ENCODE measurements at regions not wholly inside any gene's neighbourhood (a gene's known extent, or its start where the extent isn't known, plus 50 kb on each side); places are given as distances from the start of the nearest gene placed in this dataset.

DNA sequence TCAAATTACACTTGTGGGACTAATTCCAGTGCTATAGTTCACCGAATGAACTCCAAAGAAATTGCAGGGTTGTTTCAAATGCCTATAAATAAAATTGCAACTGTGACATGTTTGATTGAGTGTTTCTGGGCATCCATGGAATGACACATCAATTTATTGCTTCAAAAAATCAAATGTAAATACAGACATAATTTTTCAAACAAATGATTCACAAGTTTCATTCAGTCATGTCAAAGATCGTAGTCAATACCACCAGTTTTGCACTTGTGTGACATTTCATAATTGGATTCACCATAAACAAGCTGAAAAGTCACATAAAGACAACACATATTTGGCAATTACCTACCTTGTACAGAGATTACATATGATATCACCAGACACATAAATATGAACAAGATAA, 350.8 kb downstream of the CDH2 start:
- DNase-seq (ENCODE audit: low read depth): no peak

- no peak for DNase-seq (ENCODE audit: low read depth)
Measured at GRCh38 chr18:27825689-27826088, 351.2 kb downstream of the CDH2 start.

GRCh38 chr18:27824841-27825681, 351.9 kb downstream of the CDH2 start:
- DNase-seq (ENCODE audit: low read depth): no peak

DNA sequence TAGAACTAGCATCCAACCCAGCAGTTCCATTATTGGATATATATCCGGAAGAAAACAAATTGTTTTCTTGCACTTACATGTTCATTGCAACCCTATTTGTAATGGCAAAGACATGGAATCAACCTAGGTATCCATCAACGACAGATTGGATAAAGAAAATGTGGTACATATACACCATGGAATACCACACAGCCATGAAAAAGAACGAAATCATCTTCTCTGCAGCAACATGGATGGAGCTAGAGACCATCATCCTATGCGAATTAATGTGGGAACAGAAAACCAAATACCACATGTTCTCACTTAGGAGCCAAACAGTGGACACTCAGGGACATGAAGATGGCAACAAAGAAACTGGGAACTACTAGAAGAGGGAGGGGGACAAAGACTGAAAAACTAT, 352.7 kb downstream of the CDH2 start:
- DNase-seq (ENCODE audit: low read depth): no peak

DNA sequence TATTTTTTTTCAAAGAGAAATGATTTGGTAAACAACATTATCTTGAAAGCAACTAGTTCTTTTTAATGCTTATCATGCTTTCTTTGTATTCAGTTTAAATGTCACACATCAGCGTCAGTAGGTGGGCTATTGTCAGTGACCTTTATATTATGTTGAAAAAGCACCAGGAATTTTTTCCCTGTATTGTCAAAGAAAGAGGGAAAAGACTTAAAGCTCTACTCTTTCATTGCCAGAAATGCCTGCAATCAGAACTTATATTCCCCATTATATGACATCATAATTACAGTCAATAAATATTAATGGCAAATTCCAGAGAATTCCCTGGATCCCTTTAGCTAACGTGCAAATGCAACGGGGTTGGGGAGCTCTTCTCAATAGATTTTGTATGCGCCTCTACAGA, 353.9 kb downstream of the CDH2 start:
- no peak for DNase-seq (ENCODE audit: low read depth)

DNA sequence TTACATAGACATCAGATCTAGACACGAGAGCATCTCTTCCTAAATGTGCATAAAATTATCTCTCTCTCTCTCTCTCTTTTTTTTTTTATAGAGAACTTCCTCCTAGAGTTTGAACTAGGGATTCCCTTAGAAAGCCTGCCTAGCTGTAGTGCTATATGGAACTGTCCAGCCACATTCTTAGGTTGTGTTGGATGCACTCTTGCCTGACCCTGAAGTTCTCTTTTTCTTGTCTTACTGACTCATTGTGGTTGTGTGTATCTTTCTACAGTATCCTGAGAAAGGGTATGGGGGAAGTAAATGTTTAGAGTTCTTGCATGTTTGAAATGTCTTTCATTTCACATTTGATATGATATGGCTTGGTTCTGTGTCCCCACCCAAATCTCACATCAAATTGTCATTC, 368.2 kb downstream of the CDH2 start:
- peak; percentile 57 for DNase-seq (ENCODE audit: low read depth)

DNA sequence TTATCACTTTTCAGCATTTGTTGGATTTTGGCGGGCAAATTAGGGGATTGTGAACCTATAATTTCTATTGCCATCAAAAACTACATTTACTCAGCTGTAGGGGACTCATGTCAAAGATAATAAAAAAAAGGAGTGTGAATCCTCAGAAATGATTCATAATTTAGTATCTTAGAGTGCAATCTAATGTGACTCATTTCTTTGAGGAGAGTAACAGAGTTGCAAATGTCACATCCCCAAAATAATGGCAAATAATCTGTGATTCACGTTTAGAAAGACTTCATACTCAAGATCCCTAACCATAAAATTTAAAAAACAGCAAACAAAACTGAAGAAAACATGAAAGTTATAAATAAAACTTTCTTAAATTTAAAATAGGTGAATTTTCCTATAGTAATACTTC, 373.0 kb downstream of the CDH2 start:
- peak; percentile 59 for DNase-seq (ENCODE audit: low read depth)

DNA sequence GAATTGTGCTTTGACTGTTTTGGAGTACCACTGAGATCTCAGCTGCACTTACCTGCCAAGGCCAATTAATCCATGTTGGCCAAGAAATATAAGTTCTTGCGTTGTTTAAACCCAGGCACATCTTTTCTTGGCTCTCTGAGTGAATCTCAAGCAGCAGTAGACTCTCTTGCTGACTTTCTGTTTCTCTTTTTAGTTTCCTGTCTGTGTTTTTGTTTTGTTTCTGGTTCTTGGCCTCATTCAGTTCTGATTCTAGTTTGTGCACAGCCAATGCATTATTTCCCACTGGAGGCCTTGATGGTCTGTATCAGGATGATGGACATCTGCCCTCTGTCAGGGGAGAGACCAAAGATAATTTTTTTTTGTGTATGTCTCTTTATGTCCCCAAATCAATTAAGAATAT, 379.4 kb downstream of the CDH2 start:
- no peak for DNase-seq (ENCODE audit: low read depth)

DNA sequence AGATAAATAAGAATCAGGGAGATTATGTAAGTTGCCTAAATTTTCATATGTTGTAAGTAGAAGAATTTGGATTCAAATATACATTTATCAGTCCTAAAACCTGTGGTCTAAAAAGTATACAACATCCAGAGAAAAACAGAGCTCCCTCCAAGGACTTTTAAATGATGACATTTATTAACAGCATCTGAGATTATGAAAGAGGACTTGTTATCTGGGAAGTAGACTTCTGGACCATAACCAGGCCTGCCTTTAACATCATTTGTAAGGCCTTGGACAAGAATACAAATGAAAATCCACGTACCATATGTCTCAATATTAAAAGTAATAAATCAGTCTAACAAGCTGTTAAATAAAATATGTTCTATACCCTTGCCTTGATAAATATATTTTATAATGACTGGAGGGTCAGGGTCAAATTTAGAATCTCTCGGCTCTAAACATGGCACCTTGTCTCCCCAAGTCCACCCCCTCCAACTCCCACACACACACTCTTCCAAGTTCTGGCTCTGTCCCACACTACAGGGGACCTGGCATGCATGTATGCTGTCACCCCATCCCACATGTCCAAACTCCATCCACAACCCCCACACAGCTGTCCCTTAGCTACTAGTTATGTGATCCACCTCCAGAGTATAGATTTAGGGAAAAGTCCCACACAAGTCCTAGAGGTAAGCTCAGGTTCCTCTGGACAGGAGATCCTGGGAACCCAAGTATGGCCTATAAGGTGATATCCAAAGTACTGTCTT, 382.6 kb downstream of the CDH2 start:
- no peak for DNase-seq (ENCODE audit: low read depth)

DNA sequence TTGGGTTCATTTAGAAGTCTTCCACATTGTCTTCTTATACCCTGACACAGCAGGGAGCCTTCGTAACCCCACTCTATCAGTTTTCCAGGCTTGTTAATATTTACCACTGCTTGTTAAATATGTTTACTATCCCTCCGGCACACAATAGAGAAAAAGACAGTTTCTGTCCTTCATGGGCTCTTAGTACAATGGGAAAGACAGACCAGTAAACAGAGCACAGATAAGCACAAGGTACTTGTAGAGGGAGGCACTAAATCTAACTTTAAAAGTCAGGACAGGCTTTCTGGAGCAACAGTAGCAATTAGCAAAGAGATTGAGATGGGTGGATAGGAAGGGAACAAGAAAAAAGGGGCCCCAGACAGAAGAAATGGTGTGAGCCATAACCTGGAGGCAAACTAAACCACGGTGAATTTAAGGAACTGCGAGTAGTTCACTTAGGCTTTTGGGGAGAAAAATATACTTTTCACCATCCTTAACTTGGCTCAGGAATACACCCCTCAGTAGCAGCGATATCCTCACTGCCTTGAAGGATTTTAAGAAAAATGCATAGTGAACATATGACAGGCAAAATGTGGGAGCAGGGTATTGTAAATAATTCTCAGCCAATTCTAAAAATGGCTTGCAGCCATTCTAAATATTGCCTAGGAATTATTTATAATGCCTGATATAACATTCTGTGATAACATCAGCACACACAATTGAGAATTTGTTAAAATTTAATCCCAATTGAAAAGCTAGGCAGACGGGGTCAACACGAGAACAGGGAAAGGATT, 383.7 kb downstream of the CDH2 start:
- no peak for DNase-seq (ENCODE audit: low read depth)

GRCh38 chr18:27789406-27789805, 387.5 kb downstream of the CDH2 start:
- DNase-seq (ENCODE audit: low read depth): no peak

DNA sequence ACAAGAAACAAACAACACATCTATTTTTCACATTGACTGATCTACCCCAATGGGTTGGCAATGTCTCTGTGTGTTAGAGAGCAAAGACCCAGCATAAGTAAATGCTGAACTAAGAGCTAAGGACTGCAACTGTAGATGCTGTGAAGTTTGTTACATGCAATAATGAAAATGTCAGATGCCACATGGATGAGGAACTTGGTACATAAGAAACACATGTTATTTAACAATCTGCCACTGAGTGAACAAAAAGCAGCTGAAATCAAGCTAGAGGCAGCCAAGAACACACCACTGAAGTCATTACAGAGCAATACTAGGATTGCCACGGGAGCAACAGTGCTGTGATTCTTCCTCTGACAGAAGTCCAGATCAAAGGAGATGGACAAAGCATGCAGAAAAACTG, 389.4 kb downstream of the CDH2 start:
- DNase-seq (ENCODE audit: low read depth): no peak

DNA sequence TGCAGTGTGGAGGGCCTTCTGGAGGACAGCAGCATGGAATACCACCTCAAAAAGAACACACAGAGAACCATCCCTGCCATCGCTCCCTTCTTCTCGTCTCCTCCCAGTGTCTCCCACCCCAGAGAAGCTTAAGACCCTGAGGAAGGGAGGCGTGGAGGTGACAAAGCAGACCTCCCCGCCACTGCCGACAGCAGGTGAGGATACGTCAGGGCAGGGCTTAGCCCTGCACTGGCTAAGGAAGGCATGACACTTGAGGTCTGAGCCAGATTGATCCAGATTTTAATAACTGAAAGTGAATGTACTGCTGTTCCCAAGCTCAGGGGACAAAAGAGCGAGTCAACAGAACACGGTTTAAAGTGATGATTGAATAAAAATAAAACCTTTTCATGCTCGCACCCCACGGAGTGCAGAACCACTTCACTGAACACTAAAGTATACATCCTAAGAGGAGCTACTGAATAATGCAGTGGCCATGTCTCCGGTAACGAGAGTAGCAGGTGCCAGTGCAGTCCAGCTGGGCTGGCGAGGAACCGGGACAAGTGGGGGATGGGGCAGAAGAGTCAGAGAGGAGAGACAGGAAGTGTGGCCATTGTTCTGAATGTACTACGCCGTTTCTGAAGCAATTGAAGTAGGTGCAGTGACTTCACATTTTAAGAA, 391.0 kb downstream of the CDH2 start:
- DNase-seq (ENCODE audit: low read depth): no peak

DNA sequence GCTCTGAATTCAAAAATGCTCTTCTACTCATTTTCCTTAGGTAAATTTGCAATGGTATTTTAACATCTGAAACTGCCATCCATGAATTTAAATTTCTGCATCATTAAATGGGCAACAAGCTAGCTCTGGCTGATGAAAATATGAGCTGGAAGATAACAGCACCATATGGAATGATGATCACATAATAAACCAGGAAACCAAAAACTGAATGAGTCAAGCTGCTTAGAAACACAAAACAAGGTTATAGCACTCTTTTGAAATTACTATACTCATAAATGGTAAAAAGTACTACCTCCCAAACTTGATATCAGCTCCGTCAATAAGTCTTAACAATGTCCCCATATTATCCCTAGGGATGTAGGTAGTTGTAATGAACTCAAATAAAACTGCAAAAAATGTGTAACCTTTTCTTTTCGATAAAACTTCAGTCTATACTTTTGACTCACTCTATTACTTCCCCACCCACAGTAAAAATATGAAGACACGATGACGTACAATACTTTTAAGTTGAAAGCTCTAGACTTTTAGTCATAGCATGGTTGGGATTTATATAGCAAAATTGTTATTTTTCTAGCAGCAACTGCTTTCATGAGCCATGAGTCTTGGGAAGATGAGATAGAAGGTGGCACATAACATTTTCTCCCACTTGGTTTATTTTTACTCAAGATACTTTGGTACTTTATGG, 396.7 kb downstream of the CDH2 start:
- peak; percentile 16 for DNase-seq (ENCODE audit: low read depth)

DNA sequence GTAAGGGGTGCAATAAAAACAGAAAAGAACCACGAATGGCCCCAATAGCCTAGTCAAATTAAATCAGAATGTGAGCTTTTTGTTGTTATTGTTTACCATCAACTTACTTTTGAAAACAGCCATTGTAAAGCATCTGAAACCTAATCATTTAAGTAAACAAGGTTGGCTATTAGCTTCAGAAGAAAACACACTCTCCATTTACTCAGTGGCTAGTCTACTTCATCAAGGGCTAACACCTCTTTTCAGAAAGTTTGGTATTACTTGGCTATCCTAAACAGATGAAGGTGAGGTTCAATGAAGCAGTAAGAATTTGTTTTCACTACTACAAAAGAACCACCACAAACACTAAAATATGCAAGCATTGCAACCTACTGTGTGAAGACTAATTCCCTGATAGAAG, 398.0 kb downstream of the CDH2 start:
- DNase-seq (ENCODE audit: low read depth): no peak

DNA sequence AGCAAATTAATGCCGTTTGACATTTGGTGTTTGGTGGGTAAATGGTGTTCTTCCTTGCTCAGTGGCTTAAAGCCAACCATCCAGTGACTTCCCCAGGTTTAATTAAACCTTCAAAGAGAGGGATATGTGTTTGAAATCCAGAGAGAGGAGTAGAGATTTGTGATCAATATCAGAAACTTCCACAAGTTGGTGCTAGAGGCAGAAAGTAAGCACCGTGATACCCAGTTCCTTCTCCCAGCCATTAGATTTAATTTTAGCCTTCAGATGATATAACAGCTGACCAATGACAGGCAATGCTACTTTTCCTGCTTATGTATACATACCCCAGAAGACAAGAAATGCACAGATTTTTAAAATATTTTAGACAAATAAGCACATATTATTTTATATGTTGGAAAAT, 398.5 kb downstream of the CDH2 start:
- DNase-seq (ENCODE audit: low read depth): peak; percentile 44

- DNase-seq (ENCODE audit: low read depth): no peak
Measured at GRCh38 chr18:27772081-27772480, 404.8 kb downstream of the CDH2 start.

DNA sequence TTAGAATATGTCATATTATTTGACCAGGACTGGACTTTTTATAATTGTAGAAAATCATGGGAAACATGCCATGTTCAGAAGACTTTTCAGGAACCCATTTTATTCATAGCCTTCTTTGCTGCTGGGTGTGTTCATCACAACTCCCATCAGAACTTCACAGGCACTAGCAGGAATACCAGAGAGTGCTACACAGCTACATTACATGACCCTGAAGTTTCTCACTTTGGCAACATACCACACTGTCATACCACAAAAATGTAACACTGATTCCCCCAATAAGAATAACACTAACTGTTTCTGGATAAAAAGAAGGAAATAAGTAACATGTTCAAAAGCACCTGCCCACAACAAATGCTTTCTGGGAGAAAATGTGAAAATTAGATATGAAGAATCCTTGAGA, 405.4 kb downstream of the CDH2 start:
- DNase-seq (ENCODE audit: low read depth): peak; percentile 50

- DNase-seq (ENCODE audit: low read depth): no peak
Measured at GRCh38 chr18:27769152-27769551, 407.8 kb downstream of the CDH2 start.

- DNase-seq (ENCODE audit: low read depth): peak; percentile 74
Measured at GRCh38 chr18:27763936-27764335, 413.0 kb downstream of the CDH2 start.

DNA sequence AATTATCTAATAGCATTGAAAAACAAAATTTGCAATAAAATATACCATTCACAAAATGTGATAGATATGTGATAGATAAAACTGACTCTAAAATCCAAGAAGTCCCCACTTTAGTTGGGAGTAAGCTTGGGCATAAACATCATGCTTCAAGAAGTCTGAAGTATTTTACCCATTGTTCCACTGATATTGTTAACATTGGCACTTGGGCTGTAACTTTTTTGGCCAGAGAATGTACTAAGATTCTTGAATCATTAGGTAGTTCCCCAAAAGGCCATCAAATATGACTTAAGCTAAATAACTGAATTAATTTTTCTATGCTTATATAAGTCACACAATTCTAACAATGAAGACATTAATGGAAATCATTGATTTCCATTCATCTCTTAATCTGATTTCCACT, 413.6 kb downstream of the CDH2 start:
- no peak for DNase-seq (ENCODE audit: low read depth)

GRCh38 chr18:27762054-27762453, 414.9 kb downstream of the CDH2 start:
- peak; percentile 48 for DNase-seq (ENCODE audit: low read depth)
